HG03558 (cell line): ENCODE measurements at regions not wholly inside any gene's neighbourhood (a gene's known extent, or its start where the extent isn't known, plus 50 kb on each side); places are given as distances from the start of the nearest gene placed in this dataset.
"Not testable (repeated sequence)": the region's sequence is repeated elsewhere in the genome, so short reads cannot be mapped to it uniquely, and the experiment has no call there.

ENCODE experiments used
- ATAC-seq: cut with Tn5 transposase; IDR thresholded peaks from one replicate; pipeline ENCODE4 v1.9.1; 2021; ENCODE audit warnings: moderate number of reproducible peaks; ENCODE audit not compliant: unreplicated experiment; ENCODE audit errors: extremely low read depth

- ATAC-seq: no peak
These were observed 1768.4 kb upstream of the PIK3C3 start for GRCh38 chr18:40186677-40187076.

GRCh38 chr18:40179729-40180461 lies 1775.1 kb upstream of the PIK3C3 start:
- ATAC-seq: no peak

GRCh38 chr18:40168026-40168425 lies 1787.0 kb upstream of the PIK3C3 start:
- ATAC-seq: no peak

GRCh38 chr18:40163254-40163653 lies 1791.8 kb upstream of the PIK3C3 start:
- no peak for ATAC-seq

GRCh38 chr18:40160361-40160760 lies 1794.7 kb upstream of the PIK3C3 start:
- no peak for ATAC-seq

GRCh38 chr18:40159141-40160017 lies 1795.7 kb upstream of the PIK3C3 start:
- ATAC-seq: no peak

GRCh38 chr18:40157120-40157519 lies 1797.9 kb upstream of the PIK3C3 start:
- ATAC-seq: no peak

- no peak for ATAC-seq
These were observed 1802.2 kb upstream of the PIK3C3 start for GRCh38 chr18:40152859-40153258.

GRCh38 chr18:40148960-40149359 lies 1806.1 kb upstream of the PIK3C3 start:
- no peak for ATAC-seq

- no peak for ATAC-seq
These were observed 1821.8 kb upstream of the PIK3C3 start for GRCh38 chr18:40133253-40133652.

GRCh38 chr18:40132438-40132837 lies 1822.6 kb upstream of the PIK3C3 start:
- ATAC-seq: not testable (repeated sequence)

GRCh38 chr18:40124107-40124506 lies 1830.9 kb upstream of the PIK3C3 start:
- ATAC-seq: no peak

- ATAC-seq: no peak
These were observed 1834.1 kb upstream of the PIK3C3 start for GRCh38 chr18:40120796-40121391.

- ATAC-seq: no peak
These were observed 1834.7 kb upstream of the PIK3C3 start for GRCh38 chr18:40120356-40120755.

- not testable (repeated sequence) for ATAC-seq
These were observed 1835.5 kb upstream of the PIK3C3 start for GRCh38 chr18:40119581-40119980.

GRCh38 chr18:40110455-40110854 lies 1844.6 kb upstream of the PIK3C3 start:
- ATAC-seq: no peak

GRCh38 chr18:40109252-40110049 lies 1845.6 kb upstream of the PIK3C3 start:
- no peak for ATAC-seq

GRCh38 chr18:40108596-40108995 lies 1846.4 kb upstream of the PIK3C3 start:
- no peak for ATAC-seq

GRCh38 chr18:40102903-40103302 lies 1852.1 kb upstream of the PIK3C3 start:
- ATAC-seq: no peak

GRCh38 chr18:40099641-40100040 lies 1855.4 kb upstream of the PIK3C3 start:
- ATAC-seq: no peak
